ENCODE measurements at regions not wholly inside any gene's neighbourhood (a gene's known extent, or its start where the extent isn't known, plus 50 kb on each side); places are given as distances from the start of the nearest gene placed in this dataset.

GRCh38 chr2:734496-734895 is 57.3 kb upstream of the TMEM18 start:
- no peak for TF ChIP-seq CTCF (conservative IDR thresholded peaks at IDR 0.05)
- no peak overlapping the region for H3K27ac ChIP-seq

GRCh38 chr2:733495-733894 is 56.3 kb upstream of the TMEM18 start:
- no peak for TF ChIP-seq CTCF (conservative IDR thresholded peaks at IDR 0.05)
- H3K27ac ChIP-seq = no peak overlapping the region

- no peak for TF ChIP-seq CTCF (conservative IDR thresholded peaks at IDR 0.05)
- H3K27ac ChIP-seq = no peak overlapping the region
Measured at GRCh38 chr2:733001-733400, 55.8 kb upstream of the TMEM18 start.

GRCh38 chr2:731711-732110 is 54.5 kb upstream of the TMEM18 start:
- no peak overlapping the region for H3K27ac ChIP-seq
- TF ChIP-seq CTCF (conservative IDR thresholded peaks at IDR 0.05) = no peak

- no peak for TF ChIP-seq CTCF (conservative IDR thresholded peaks at IDR 0.05)
- H3K27ac ChIP-seq = no peak overlapping the region
Measured at GRCh38 chr2:729376-729861, 52.2 kb upstream of the TMEM18 start.

- H3K27ac ChIP-seq = no peak overlapping the region
- TF ChIP-seq CTCF (conservative IDR thresholded peaks at IDR 0.05) = no peak
Measured at GRCh38 chr2:728165-728564, 51.0 kb upstream of the TMEM18 start.

GRCh38 chr2:727071-727470 is 49.9 kb upstream of the TMEM18 start:
- no peak overlapping the region for H3K27ac ChIP-seq
- no peak for TF ChIP-seq CTCF (conservative IDR thresholded peaks at IDR 0.05)

Measured in VCaP (cell line).